ENCODE measurements at regions not wholly inside any gene's neighbourhood (a gene's known extent, or its start where the extent isn't known, plus 50 kb on each side); places are given as distances from the start of the nearest gene placed in this dataset.

- no peak for TF ChIP-seq CTCF (IDR thresholded peaks at IDR 0.05)
- DNase-seq (ENCODE audit: low spot score) (no peak), ATAC-seq (ENCODE audit: low FRiP score) (no peak)
These were observed 365.9 kb downstream of the MLLT3 start for GRCh38 chr9:20256284-20256948.

GRCh38 chr9:20255052-20255451, 367.2 kb downstream of the MLLT3 start:
- TF ChIP-seq CTCF (IDR thresholded peaks at IDR 0.05) = no peak

GRCh38 chr9:20253635-20254034, 368.7 kb downstream of the MLLT3 start:
- DNase-seq (ENCODE audit: low spot score) = no peak
- no peak for ATAC-seq (ENCODE audit: low FRiP score)
- TF ChIP-seq CTCF (IDR thresholded peaks at IDR 0.05) = no peak

More at GRCh38 chr9:20255052-20255451, 367.2 kb downstream of the MLLT3 start:
- ATAC-seq (ENCODE audit: low FRiP score) (no peak), DNase-seq (ENCODE audit: low spot score) (no peak)

GRCh38 chr9:20252778-20253177, 369.5 kb downstream of the MLLT3 start:
- DNase-seq (ENCODE audit: low spot score) = no peak
- TF ChIP-seq CTCF (IDR thresholded peaks at IDR 0.05) = no peak
- ATAC-seq (ENCODE audit: low FRiP score) = no peak

- DNase-seq (ENCODE audit: low spot score) (no peak), ATAC-seq (ENCODE audit: low FRiP score) (no peak)
- no peak for TF ChIP-seq CTCF (IDR thresholded peaks at IDR 0.05)
These were observed 371.5 kb downstream of the MLLT3 start for GRCh38 chr9:20250791-20251190.

GRCh38 chr9:20244271-20244670, 378.0 kb downstream of the MLLT3 start:
- ATAC-seq (ENCODE audit: low FRiP score) (no peak), DNase-seq (ENCODE audit: low spot score) (no peak)

More at GRCh38 chr9:20244271-20244670, 378.0 kb downstream of the MLLT3 start:
- no peak for TF ChIP-seq CTCF (IDR thresholded peaks at IDR 0.05)
